DND-41 (cell line): ENCODE measurements at regions not wholly inside any gene's neighbourhood (a gene's known extent, or its start where the extent isn't known, plus 50 kb on each side); places are given as distances from the start of the nearest gene placed in this dataset.

Source experiments
- ATAC-seq: fragments of 200-7000 bp; cut with Tn5 transposase; 3 replicates; pipeline ENCODE4 v1.9.1; 2021; ENCODE audit warnings: low read depth; ENCODE audit not compliant: insufficient read depth
- DNase-seq: peaks from one replicate; pipeline ENCODE4 v3.0.0-alpha.2; 2020
- H2AFZ ChIP-seq: 2 replicates; pipeline ENCODE4 v1.6.0; 2012; ENCODE audit warnings: low read depth, low read length
- H3K27ac ChIP-seq: 2 replicates; pipeline ENCODE4 v1.5.1; 2012; ENCODE audit warnings: low read length, inconsistent platforms
- H3K27me3 ChIP-seq: fragments of 200-600 bp; sonication (generic); 2 replicates; pipeline ENCODE4 v1.6.0; 2012; ENCODE audit warnings: low read length, mild to moderate bottlenecking, inconsistent platforms; ENCODE audit not compliant: insufficient read depth, poor library complexity
- H3K36me3 ChIP-seq: 2 replicates; pipeline ENCODE4 v1.5.1; 2012; ENCODE audit warnings: low read length, inconsistent platforms; ENCODE audit not compliant: insufficient read depth
- H3K4me1 ChIP-seq: 2 replicates; pipeline ENCODE4 v1.5.1; 2012; ENCODE audit warnings: mild to moderate bottlenecking, low read length; ENCODE audit not compliant: insufficient read depth
- H3K4me2 ChIP-seq: 2 replicates; pipeline ENCODE4 v1.6.0; 2012; ENCODE audit warnings: mild to moderate bottlenecking, moderate library complexity, low read length, inconsistent platforms; ENCODE audit not compliant: insufficient read depth
- H3K4me3 ChIP-seq, 2 experiments: fragments of 200-600 bp in 1 of 2; shearing (Covaris generic) in 1 of 2; 2 replicates each; pipeline ENCODE4 v1.5.1; 2012 to 2016; ENCODE audit warnings: inconsistent platforms in 2 of 2, low read length in 2 of 2, mild to moderate bottlenecking in 2 of 2, low read depth in 1 of 2, moderate library complexity in 1 of 2
- H3K79me2 ChIP-seq: 2 replicates; pipeline ENCODE4 v1.6.0; 2012; ENCODE audit warnings: low read length, inconsistent platforms; ENCODE audit not compliant: insufficient read depth
- H3K9ac ChIP-seq: 2 replicates; pipeline ENCODE4 v1.6.0; 2012; ENCODE audit warnings: low read depth, mild to moderate bottlenecking, inconsistent platforms, low read length, moderate library complexity
- H3K9me3 ChIP-seq: 2 replicates; pipeline ENCODE4 v1.5.1; 2012; ENCODE audit warnings: low read length, moderate library complexity, mild to moderate bottlenecking, inconsistent platforms; ENCODE audit not compliant: insufficient read depth, severe bottlenecking
- H4K20me1 ChIP-seq: 2 replicates; pipeline ENCODE4 v1.6.0; 2012; ENCODE audit warnings: low read length; ENCODE audit not compliant: insufficient read depth
- CTCF ChIP-seq: IDR thresholded peaks from 2 replicates; pipeline ENCODE4 v1.5.1; 2012; ENCODE audit warnings: borderline replicate concordance, low read length, moderate library complexity, mild to moderate bottlenecking; ENCODE audit not compliant: poor library complexity, severe bottlenecking; ENCODE audit errors: extremely low read depth
- EZH2 ChIP-seq: IDR thresholded peaks from 3 replicates; pipeline ENCODE4 v1.6.1; 2012; ENCODE audit warnings: borderline replicate concordance, low read depth, mild to moderate bottlenecking, moderate library complexity, low read length, inconsistent platforms; ENCODE audit not compliant: severe bottlenecking

- no peak overlapping the region for H3K4me3 ChIP-seq
- DNase-seq, result no peak
- H3K79me2 ChIP-seq, result no peaks in the 10 kb centered on the region
- no peaks in the 10 kb centered on the region for H3K36me3 ChIP-seq
- H3K27me3 ChIP-seq, result no peaks in the 10 kb centered on the region
- TF ChIP-seq CTCF (no peak), EZH2 (no peak)
- H3K9me3 ChIP-seq, result no peaks in the 10 kb centered on the region
- no peak overlapping the region for H3K9ac ChIP-seq
- no peak overlapping the region for H3K27ac ChIP-seq
- no peak for ATAC-seq
- H2AFZ ChIP-seq, result no peak overlapping the region
- no peaks in the 10 kb centered on the region for H4K20me1 ChIP-seq
- H3K4me2 ChIP-seq, result no peak overlapping the region
- no peaks in the 10 kb centered on the region for H3K4me1 ChIP-seq
Measured at GRCh38 chr12:29847246-29847645, 63.5 kb upstream of the TMTC1 start.

GRCh38 chr12:29844667-29845066 lies 60.9 kb upstream of the TMTC1 start:
- no peaks in the 10 kb centered on the region for H3K79me2 ChIP-seq
- no peaks in the 10 kb centered on the region for H3K9me3 ChIP-seq
- peaks cover 2% of the 10 kb centered on the region for H3K27me3 ChIP-seq
- no peak for DNase-seq
- no peak overlapping the region for H3K4me3 ChIP-seq
- ATAC-seq, result no peak
- H4K20me1 ChIP-seq, result no peaks in the 10 kb centered on the region
- H3K4me2 ChIP-seq, result no peak overlapping the region
- no peak overlapping the region for H3K27ac ChIP-seq
- H2AFZ ChIP-seq, result no peak overlapping the region
- no peak overlapping the region for H3K9ac ChIP-seq
- no peak for TF ChIP-seq CTCF
- TF ChIP-seq EZH2, result no peak
- no peaks in the 10 kb centered on the region for H3K4me1 ChIP-seq
- H3K36me3 ChIP-seq, result no peaks in the 10 kb centered on the region

- no peak overlapping the region for H3K9ac ChIP-seq
- no peak for ATAC-seq
- TF ChIP-seq CTCF, result no peak
- no peak for TF ChIP-seq EZH2
- DNase-seq, result no peak
- no peaks in the 10 kb centered on the region for H3K79me2 ChIP-seq
- H3K9me3 ChIP-seq, result no peaks in the 10 kb centered on the region
- no peaks in the 10 kb centered on the region for H3K36me3 ChIP-seq
- H4K20me1 ChIP-seq, result no peaks in the 10 kb centered on the region
- peaks cover 2% of the 10 kb centered on the region for H3K27me3 ChIP-seq
- no peak overlapping the region for H3K27ac ChIP-seq
- no peaks in the 10 kb centered on the region for H3K4me1 ChIP-seq
- H3K4me2 ChIP-seq, result no peak overlapping the region
- no peak overlapping the region for H3K4me3 ChIP-seq
- no peak overlapping the region for H2AFZ ChIP-seq
Measured at GRCh38 chr12:29843036-29843435, 59.3 kb upstream of the TMTC1 start.

- no peaks in the 10 kb centered on the region for H3K4me1 ChIP-seq
- no peaks in the 10 kb centered on the region for H4K20me1 ChIP-seq
- no peak for DNase-seq
- H3K9me3 ChIP-seq, result no peaks in the 10 kb centered on the region
- TF ChIP-seq CTCF, result no peak
- TF ChIP-seq EZH2, result no peak
- H3K4me2 ChIP-seq, result no peak overlapping the region
- H3K27ac ChIP-seq, result no peak overlapping the region
- H3K4me3 ChIP-seq, result no peak overlapping the region
- H3K79me2 ChIP-seq, result no peaks in the 10 kb centered on the region
- peaks cover 2% of the 10 kb centered on the region for H3K27me3 ChIP-seq
- no peaks in the 10 kb centered on the region for H3K36me3 ChIP-seq
- no peak overlapping the region for H2AFZ ChIP-seq
- H3K9ac ChIP-seq, result no peak overlapping the region
- ATAC-seq, result no peak
Measured at GRCh38 chr12:29838768-29839167, 55.0 kb upstream of the TMTC1 start.
